ENCODE measurements at regions not wholly inside any gene's neighbourhood (a gene's known extent, or its start where the extent isn't known, plus 50 kb on each side); places are given as distances from the start of the nearest gene placed in this dataset.

- CTCF ChIA-PET = no interaction called here
- POLR2A ChIA-PET = no interaction called here
These were observed 401.9 kb downstream of the LMO4 start for GRCh38 chr1:87730274-87731216.

GRCh38 chr1:87733386-87733785, 404.7 kb downstream of the LMO4 start:
- Mint-ChIP-seq H3K27me3 (ENCODE audit: low read depth) (no peaks in the 10 kb centered on the region), H3K4me3 (no peak overlapping the region), H3K4me1 (peaks cover 11% of the 10 kb centered on the region), H3K27ac (no peak overlapping the region), H3K36me3 (no peaks in the 10 kb centered on the region), H3K9me3 (peaks cover 4% of the 10 kb centered on the region)
- CTCF ChIA-PET = no interaction called here
- ATAC-seq = no peak
- POLR2A ChIA-PET = no interaction called here
- DNase-seq (ENCODE audit: low spot score) = no peak
- no peak for TF ChIP-seq AFF4 (CRISPR knock-in tag; IDR thresholded peaks at IDR 0.05; ENCODE audit: borderline replicate concordance)
- no peak for TF ChIP-seq ZNF532 (CRISPR knock-in tag; IDR thresholded peaks at IDR 0.05; ENCODE audit: borderline replicate concordance)
- no peak for TF ChIP-seq E2F5 (CRISPR knock-in tag; IDR thresholded peaks at IDR 0.05)
- no peak for TF ChIP-seq NFE2L1 (CRISPR knock-in tag; IDR thresholded peaks at IDR 0.05)
- TF ChIP-seq ZNF219 (CRISPR knock-in tag; IDR thresholded peaks at IDR 0.05; ENCODE audit: borderline replicate concordance) = no peak

More at GRCh38 chr1:87730274-87731216, 401.9 kb downstream of the LMO4 start:
- H3K36me3 Mint-ChIP-seq = no peaks in the 10 kb centered on the region
- H3K4me3 Mint-ChIP-seq = no peak overlapping the region
- no peak overlapping the region for H3K27ac Mint-ChIP-seq
- ATAC-seq = no peak
- no peak for DNase-seq (ENCODE audit: low spot score)
- H3K9me3 Mint-ChIP-seq = peaks cover 12% of the 10 kb centered on the region
- TF ChIP-seq ZBTB21 (CRISPR knock-in tag; IDR thresholded peaks at IDR 0.05; ENCODE audit: borderline replicate concordance) (no peak), PRDM15 (CRISPR knock-in tag; IDR thresholded peaks at IDR 0.05) (no peak), ETV6 (CRISPR knock-in tag; IDR thresholded peaks at IDR 0.05) (no peak), ATF2 (CRISPR knock-in tag; IDR thresholded peaks at IDR 0.05; ENCODE audit: borderline replicate concordance, low read depth) (no peak), PREB (CRISPR knock-in tag; IDR thresholded peaks at IDR 0.05; ENCODE audit: borderline replicate concordance) (no peak), NFYB (CRISPR knock-in tag; conservative IDR thresholded peaks at IDR 0.05; ENCODE audit: low read depth) (no peak)
- peaks cover 2% of the 10 kb centered on the region for H3K4me1 Mint-ChIP-seq
- H3K27me3 Mint-ChIP-seq (ENCODE audit: low read depth) = no peaks in the 10 kb centered on the region
